VCaP (cell line): ENCODE measurements at regions not wholly inside any gene's neighbourhood (a gene's known extent, or its start where the extent isn't known, plus 50 kb on each side); places are given as distances from the start of the nearest gene placed in this dataset.
"Not testable (repeated sequence)": the region's sequence is repeated elsewhere in the genome, so short reads cannot be mapped to it uniquely, and the experiment has no call there.

ENCODE experiments used
- H3K27ac ChIP-seq: fragments of 450-650 bp; 2 replicates; pipeline ENCODE4 v1.5.1; 2017
- CTCF ChIP-seq: fragments of 450-650 bp; conservative IDR thresholded peaks from 2 replicates; pipeline ENCODE4 v1.5.1; 2017; ENCODE audit warnings: mild to moderate bottlenecking, moderate library complexity

DNA sequence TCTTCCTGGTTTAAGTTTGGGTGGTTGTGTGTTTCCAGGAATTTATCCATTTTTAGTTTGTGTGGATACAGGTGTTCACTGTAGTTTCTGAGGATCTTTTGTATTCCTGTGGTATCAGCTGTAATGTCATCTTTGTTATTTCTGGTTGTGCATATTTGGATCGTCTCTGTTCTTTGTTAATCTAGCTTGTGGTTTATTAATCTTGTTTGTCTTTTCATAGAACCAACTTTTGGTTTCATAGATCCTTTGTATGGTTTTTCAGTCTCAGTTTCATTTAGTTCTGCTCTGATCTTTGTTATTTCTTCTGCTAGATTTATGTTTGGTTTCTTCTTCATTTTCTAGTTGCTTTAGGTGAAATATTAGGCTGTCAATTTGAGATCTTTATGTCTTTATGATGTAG is 202.4 kb upstream of the ZSWIM2 start:
- TF ChIP-seq CTCF: no peak
- H3K27ac ChIP-seq: no peak overlapping the region

DNA sequence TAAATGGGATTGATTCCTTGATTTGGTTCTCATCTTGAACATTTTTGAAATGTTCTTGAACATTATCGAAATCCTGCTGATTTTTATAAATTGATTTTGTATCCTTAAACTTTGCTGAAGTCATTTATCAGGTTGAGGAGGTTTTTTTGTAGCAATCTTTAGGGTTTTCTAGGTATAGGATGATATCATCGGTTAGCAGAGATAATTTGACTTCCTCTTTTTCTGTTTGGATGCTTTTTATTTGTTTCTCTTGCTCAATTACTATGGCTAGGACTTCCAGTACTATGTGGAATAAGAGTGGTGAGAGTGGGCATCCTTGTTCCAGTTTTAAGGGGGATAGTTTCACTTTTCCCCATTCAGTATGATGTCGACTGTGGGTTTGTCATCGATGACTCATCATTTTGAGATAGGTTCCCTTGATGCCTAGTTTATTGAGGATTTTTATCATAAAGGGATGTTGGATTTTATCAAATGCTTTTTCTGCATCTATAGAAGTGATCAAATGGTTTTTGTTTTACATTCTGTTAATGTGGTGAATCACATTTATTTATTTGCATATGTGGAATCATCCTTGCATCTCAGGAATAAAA is 201.5 kb upstream of the ZSWIM2 start:
- no peak overlapping the region for H3K27ac ChIP-seq

DNA sequence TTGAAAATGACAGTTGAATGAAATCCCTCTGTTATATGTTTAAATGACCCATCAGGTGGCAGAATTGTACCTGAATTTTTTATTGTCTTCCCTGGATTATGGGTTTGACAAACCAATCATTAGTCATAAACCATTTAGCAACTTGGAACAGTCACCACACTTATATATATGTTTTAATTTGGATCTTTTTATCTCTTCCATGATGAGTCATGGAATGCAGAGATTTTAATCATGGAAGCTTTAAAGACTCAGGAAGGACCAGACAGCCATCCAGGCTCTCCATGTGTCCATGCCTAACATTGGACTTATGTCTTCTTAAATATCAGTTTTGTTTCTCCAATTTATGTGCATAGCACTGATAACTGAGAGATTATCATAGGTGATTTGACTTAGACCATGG is 188.3 kb upstream of the ZSWIM2 start:
- no peak overlapping the region for H3K27ac ChIP-seq
- no peak for TF ChIP-seq CTCF

More for the DNA sequence above, 201.5 kb upstream of the ZSWIM2 start:
- TF ChIP-seq CTCF: no peak

- no peak overlapping the region for H3K27ac ChIP-seq
- no peak for TF ChIP-seq CTCF
These were observed 185.5 kb upstream of the ZSWIM2 start for GRCh38 chr2:187034434-187034833.

GRCh38 chr2:187024739-187025138 is 175.8 kb upstream of the ZSWIM2 start:
- H3K27ac ChIP-seq: no peak overlapping the region
- TF ChIP-seq CTCF: no peak

- not testable (repeated sequence) for H3K27ac ChIP-seq
These were observed 175.0 kb upstream of the ZSWIM2 start for GRCh38 chr2:187023996-187024395.

DNA sequence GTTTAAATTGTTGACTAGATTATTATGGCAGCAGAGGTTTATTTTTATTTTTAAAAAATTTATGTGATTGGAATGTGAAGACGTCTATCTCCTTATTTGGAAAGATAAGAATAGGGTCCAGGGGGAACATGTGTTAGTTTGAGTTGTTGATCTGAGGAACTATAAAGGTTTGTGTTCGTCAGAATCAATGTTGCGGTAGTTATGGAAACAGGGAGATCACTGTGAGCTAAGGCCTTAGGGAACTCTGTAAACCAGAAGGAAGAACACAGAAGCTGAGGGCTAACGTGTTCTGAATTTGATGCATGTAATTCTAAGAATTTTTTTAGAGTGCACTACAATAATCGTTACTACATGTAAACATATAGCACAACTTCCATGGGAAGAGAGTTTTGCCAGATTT is 168.5 kb upstream of the ZSWIM2 start:
- H3K27ac ChIP-seq: no peak overlapping the region
- TF ChIP-seq CTCF: no peak

DNA sequence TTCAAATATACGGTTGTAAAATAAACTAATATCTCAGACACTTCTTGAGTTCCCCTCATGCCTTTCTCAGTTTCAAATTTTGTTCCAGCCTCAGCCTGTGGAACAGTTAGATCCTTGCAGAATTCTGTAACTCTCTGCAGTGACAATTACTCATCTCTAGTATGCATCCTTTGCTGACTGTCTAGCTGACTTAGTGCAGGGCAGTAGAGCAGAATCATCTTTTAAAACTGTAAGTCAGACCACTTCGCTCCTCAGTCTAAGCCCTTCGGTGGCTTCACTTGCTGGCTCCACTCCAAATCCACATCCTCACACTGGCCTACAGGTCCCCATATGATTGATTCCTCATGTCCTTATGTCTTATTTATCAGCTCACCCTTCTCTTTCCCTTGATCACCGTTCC is 164.1 kb upstream of the ZSWIM2 start:
- no peak for TF ChIP-seq CTCF

More for the DNA sequence above, 164.1 kb upstream of the ZSWIM2 start:
- H3K27ac ChIP-seq: no peak overlapping the region
